Lung (tissue), 11 donors: ENCODE measurements at regions not wholly inside any gene's neighbourhood (a gene's known extent, or its start where the extent isn't known, plus 50 kb on each side); places are given as distances from the start of the nearest gene placed in this dataset.

Source experiments
- ATAC-seq: fragments of 200-7000 bp; cut with Tn5 transposase; one replicate; pipeline ENCODE4 v1.9.1; 2020; ENCODE audit warnings: moderate number of reproducible peaks; ENCODE audit not compliant: insufficient read depth, low FRiP score
- DNase-seq, 3 donors: peaks; one replicate each; pipeline ENCODE4 v3.0.0-alpha.2; 2013 to 2017
- H3K27ac ChIP-seq, 2 donors: one replicate each; pipeline ENCODE4 v1.5.1; 2013; ENCODE audit warnings: mild to moderate bottlenecking in 2 of 2, moderate library complexity in 2 of 2, control low read depth in 1 of 2, inconsistent platforms in 1 of 2, low read depth in 1 of 2, low read length in 1 of 2
- H3K27me3 ChIP-seq, 3 donors: one replicate each; pipeline ENCODE4 v1.5.1; 2013; ENCODE audit warnings: low read length in 2 of 3; ENCODE audit not compliant: control insufficient read depth in 3 of 3, insufficient read depth in 3 of 3
- H3K36me3 ChIP-seq, 4 donors: one replicate each; pipeline ENCODE4 v1.5.1; 2013; ENCODE audit warnings: low read length in 4 of 4, mild to moderate bottlenecking in 1 of 4, moderate library complexity in 1 of 4; ENCODE audit not compliant: control insufficient read depth in 4 of 4, insufficient read depth in 4 of 4
- H3K4me1 ChIP-seq, 5 donors: one replicate each; pipeline ENCODE4 v1.5.1; 2013; ENCODE audit warnings: low read length in 5 of 5, mild to moderate bottlenecking in 2 of 5, moderate library complexity in 1 of 5; ENCODE audit not compliant: control insufficient read depth in 5 of 5, insufficient read depth in 5 of 5
- H3K4me3 ChIP-seq: one replicate; pipeline ENCODE4 v1.5.1; 2013; ENCODE audit warnings: mild to moderate bottlenecking, control low read depth, moderate library complexity
- H3K9ac ChIP-seq, 2 donors: one replicate each; pipeline ENCODE4 v1.5.1; 2013; ENCODE audit warnings: low read length in 2 of 2, control low read depth in 1 of 2; ENCODE audit not compliant: insufficient read depth in 1 of 2
- H3K9me3 ChIP-seq, 4 donors: one replicate each; pipeline ENCODE4 v1.5.1; 2013; ENCODE audit warnings: low read length in 3 of 4, mild to moderate bottlenecking in 1 of 4, moderate library complexity in 1 of 4; ENCODE audit not compliant: control insufficient read depth in 4 of 4, insufficient read depth in 3 of 4
- CTCF ChIP-seq: IDR thresholded peaks from 2 replicates; pipeline ENCODE4 v1.5.1; 2012; ENCODE audit warnings: mild to moderate bottlenecking; ENCODE audit errors: control extremely low read depth, extremely low read depth
- WGBS, 2 donors: extraction: QIAGEN DNeasy Blood & Tissue Kit; methylation state at CpG; one replicate each; pipeline ENCODE4 v1.1.7; 2013; 5-methylcytosine and 5-hydroxymethylcytosine counted together
- donor health status: control.
- donor health status: control.
- donor health status: Bipolar disorder and iron deficiency.
- donor health status: healthy.
- donor health status: DM: yes; HTN: yes; CAD: no.

- Histone ChIP-seq H3K36me3 (no peaks in the 10 kb centered on the region), H3K27me3 (peaks cover 0 to 5% (median 0%) of the 10 kb centered on the region in 3 donors), H3K27ac (no peak overlapping the region), H3K4me1 (peaks cover 0 to 9% (median 0%) of the 10 kb centered on the region in 5 donors), H3K4me3 (no peak overlapping the region), H3K9me3 (peaks cover 0 to 7% (median 0%) of the 10 kb centered on the region in 4 donors), H3K9ac (no peak overlapping the region)
- TF ChIP-seq CTCF, result no peak
- ATAC-seq (no peak), DNase-seq (no peak)
- WGBS, 2 donors, result 95 to 100% methylated on average over 1 of the region's 1 CpG
Measured at GRCh38 chr16:87014112-87014511, 303.1 kb downstream of the C16orf95 start.

GRCh38 chr16:87015021-87015420, 302.2 kb downstream of the C16orf95 start:
- H3K9me3 ChIP-seq, result peaks cover 0 to 5% (median 0%) of the 10 kb centered on the region in 4 donors
- peaks cover 0 to 9% (median 0%) of the 10 kb centered on the region in 5 donors for H3K4me1 ChIP-seq
- no peaks in the 10 kb centered on the region for H3K36me3 ChIP-seq
- H3K27ac ChIP-seq, result no peak overlapping the region
- H3K9ac ChIP-seq, result no peak overlapping the region
- H3K27me3 ChIP-seq, result peaks cover 0 to 5% (median 0%) of the 10 kb centered on the region in 3 donors
- no peak overlapping the region for H3K4me3 ChIP-seq
- no peak for DNase-seq
- ATAC-seq, result no peak
- 89 to 91% methylated on average over 5 of the region's 5 CpGs for WGBS, 2 donors
- no peak for TF ChIP-seq CTCF

GRCh38 chr16:87016046-87017035, 300.9 kb downstream of the C16orf95 start:
- H3K4me3 ChIP-seq, result no peak overlapping the region

More at GRCh38 chr16:87016046-87017035, 300.9 kb downstream of the C16orf95 start:
- WGBS, 2 donors, result 37 to 53% methylated on average over 15 of the region's 15 CpGs
- Histone ChIP-seq H3K9ac (no peak overlapping the region), H3K27me3 (peaks cover 0 to 1% (median 0%) of the 10 kb centered on the region in 3 donors), H3K4me1 (peaks cover 0 to 9% (median 0%) of the 10 kb centered on the region in 5 donors), H3K9me3 (peaks cover 0 to 5% (median 0%) of the 10 kb centered on the region in 4 donors), H3K36me3 (no peaks in the 10 kb centered on the region), H3K27ac (no peak overlapping the region)
- TF ChIP-seq CTCF, result no peak
- ATAC-seq (no peak), DNase-seq (no peak)
